ENCODE measurements at regions not wholly inside any gene's neighbourhood (a gene's known extent, or its start where the extent isn't known, plus 50 kb on each side); places are given as distances from the start of the nearest gene placed in this dataset.

DNA sequence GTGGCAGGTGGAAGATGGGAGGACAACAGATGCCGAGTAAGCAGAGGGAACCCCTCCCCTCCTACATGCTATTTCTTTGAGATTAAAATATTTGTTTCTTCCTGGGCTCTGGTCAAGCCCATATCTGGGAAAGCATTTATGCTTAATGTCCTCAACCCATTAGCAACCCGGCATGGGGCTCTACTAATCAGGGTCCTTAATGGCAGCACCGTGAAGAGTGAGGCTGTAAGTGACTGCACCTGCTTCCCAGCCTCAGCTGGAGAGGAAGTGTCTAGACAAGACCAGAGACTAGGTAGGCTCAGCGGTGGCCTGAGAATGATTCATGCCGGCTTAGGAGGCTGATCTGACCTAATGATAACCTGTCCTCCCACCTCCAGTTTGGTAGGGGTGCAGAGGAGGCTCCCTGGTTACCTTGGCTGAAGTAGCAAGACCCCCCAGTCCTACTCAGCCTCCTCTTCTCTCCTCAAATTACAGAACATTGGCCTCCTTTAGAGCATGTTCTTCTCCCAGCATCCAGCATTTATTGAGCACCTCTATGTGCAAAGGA is 61.3 kb upstream of the HSPA9 start:
- TF ChIP-seq CTCF (optimal IDR thresholded peaks at IDR 0.05 in 1 of 3, IDR thresholded peaks at IDR 0.05 in 1 of 3, conservative IDR thresholded peaks at IDR 0.05 in 1 of 3; ENCODE audit: extremely low read depth in 1 of 3, insufficient read depth in 2 of 3, low read length in 3 of 3) (no peak), EZH2 (IDR thresholded peaks at IDR 0.05; ENCODE audit: low read length) (no peak)
